NCI-H2107 treated with DMSO at 0.1 percent for 48 hours (cell line): ENCODE measurements at regions not wholly inside any gene's neighbourhood (a gene's known extent, or its start where the extent isn't known, plus 50 kb on each side); places are given as distances from the start of the nearest gene placed in this dataset.
"Not testable (repeated sequence)": the region's sequence is repeated elsewhere in the genome, so short reads cannot be mapped to it uniquely, and the experiment has no call there.

Source experiments
- DNase-seq: peaks from one replicate; lab custom pipeline; 2025; ENCODE audit not compliant: unreplicated experiment; lab: John Stamatoyannopoulos, UW

DNA sequence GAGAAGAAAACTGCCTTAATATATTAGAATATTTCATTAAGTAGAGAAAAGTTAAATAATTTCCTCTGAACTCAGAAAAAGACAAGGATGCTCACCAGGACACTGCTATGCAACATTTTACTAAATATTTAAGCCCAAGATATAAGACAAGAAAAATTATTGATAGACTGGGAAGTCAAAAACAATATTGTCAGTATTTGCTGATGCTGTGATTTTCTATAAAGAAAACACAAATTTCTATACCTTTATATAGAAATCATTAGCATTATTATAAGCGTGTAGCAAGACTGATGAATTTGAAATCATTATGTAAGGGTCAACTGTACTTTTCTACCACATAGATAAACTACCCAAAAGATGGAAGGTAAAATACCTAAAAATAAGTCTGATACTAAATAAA is 451.0 kb downstream of the RNF144A start:
- no peak for DNase-seq

DNA sequence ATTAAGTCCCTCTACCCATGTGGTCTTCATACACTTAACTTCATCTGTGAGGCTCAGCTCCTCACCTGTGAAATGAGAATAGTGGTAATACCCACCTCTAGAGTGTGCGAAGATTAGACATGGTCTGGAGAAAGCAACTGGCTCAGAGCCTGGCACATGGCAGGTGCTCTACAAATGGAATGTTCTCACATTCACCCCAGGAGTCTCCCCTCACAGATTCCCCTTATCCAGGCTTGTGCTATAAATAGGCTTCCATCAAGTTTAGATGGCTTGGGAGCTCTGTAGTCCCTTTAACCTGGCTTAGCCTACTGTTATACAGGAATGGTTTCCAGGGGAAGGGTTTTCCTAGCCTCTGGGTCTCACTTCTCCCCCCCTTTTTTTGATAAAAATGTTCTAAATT is 455.9 kb downstream of the RNF144A start:
- no peak for DNase-seq

DNA sequence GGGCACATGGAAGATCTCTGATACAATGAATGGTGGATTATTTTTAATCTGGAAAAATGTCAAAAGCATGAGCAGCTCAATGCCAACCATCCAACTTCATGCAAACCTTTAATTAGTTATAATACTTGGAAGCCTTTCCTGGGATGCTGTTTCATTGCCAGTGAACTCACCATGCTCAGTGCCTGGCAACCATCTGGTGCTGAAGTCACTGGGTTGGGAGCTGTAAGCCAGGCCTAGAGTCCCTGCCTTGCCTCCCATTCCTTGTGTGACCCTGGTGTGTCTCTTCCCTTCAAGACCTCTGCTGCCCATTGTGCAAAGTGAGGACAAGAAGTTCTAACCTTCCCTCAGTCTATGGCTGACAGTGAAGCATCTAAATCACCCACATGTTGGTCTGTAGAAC is 458.7 kb downstream of the RNF144A start:
- DNase-seq: no peak

DNA sequence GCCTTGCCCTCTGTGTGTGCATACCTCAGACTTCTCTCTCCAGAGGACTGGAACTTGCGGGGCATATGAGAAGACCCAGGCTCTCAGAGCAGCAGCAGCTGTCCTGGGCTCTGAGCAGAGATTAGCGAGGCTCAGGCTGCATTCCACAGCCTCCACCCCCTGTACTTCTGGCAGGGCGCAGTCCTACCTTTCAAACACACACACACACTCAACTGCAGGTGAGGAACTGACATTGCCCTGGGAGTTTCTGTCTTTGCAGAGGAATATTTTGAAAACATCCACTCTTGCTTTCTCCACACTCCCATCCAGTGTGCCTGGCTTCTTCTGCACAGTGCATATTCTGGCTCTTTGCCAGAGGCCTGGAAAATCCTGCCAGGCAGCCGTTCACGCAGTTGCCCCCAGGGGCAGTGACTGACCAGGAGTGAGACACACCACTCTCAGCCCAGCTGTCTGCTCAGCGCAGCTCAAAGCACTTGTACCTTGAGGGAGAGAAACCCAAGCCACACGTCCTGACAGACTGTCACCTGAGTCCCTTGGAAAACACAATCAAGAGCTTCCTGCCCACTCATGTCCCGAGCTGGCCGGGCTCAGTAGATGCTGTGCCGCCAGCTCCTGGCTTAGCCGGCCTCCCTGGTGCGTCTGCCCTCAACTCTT is 460.8 kb downstream of the RNF144A start:
- peak; percentile 57 for DNase-seq

DNA sequence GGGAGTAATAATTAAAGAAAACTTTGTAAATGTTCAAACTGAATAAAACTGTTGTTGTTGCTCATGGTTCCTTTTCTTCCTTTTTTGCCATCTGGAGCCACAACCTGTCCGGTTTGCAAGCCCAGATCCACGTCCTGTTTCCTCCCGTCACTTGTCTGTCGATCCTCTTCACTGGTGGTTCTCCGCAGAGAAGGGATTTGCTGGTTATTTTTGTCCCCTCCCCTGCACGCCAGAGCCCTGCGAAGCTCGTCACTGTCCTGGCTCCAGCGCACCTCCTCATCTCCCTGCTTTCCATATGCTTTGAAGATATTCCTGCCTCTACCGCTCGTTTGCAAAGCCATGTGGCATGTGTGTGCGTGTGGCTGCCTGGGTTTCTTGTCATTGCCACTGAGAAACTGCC is 461.4 kb downstream of the RNF144A start:
- DNase-seq: no peak

DNA sequence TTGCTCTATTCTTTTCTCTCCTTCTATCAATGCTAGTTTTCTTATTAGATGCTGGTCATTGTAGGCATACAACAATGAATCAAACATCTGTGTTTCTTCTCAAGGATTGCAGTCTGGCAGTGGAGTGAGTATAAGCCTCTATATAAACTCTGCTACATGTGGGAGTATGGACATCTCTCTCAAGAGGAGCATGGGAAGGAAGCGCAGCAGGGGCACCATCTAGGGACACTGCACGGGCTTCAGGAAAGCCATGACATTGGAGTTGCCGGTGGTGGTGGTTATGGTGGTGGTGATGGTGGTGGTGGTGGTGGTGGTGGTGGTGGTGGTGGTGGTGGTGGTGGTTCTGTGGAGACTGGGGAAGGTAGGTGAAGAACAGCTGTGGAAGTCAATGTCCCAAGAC is 462.6 kb downstream of the RNF144A start:
- no peak for DNase-seq

DNA sequence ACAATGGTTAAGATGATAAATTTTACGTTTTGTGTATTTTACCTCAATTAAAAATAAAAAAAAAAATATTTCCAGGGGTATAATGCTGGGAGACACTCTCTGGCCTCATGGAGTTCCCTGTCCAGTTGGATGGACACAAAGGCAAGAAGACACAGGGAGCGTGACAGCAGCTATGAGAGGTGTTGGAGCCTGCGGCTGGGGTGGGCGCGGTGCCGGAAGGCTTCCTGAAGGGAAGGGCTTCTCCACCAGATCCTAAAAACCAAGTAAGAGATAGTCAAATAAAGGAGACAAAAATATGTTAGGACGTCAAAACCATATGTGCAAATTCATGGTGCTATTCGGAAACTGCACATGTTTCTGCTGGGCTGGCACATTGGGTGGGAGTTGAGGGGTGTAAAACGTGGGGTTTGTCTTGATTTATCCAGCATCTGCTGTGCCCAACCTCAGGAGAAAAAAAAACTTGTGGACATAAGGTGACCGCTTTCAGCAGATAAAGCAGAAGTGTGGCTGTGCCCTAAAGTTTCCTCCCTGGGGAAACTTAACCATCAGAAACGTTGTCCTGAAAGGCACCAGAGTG is 467.6 kb downstream of the RNF144A start:
- no peak for DNase-seq

DNA sequence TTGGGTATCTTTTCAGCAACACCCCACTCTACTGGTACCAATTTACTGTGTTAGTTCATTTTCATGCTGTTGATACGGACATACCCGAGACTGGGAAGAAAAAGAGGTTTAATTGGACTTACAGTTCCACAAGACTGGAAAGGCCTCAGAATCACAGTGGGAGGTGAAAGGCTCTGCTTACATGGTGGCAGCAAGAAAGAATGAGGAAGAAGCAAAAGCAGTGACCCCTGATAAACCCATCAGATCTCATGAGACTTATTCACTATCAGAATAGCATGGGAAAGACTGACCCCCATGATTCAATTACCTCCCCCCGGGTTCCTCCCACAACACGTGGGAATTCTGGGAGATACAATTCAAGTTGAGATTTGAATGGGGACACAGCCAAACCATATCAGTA is 473.1 kb downstream of the RNF144A start:
- not testable (repeated sequence) for DNase-seq

DNA sequence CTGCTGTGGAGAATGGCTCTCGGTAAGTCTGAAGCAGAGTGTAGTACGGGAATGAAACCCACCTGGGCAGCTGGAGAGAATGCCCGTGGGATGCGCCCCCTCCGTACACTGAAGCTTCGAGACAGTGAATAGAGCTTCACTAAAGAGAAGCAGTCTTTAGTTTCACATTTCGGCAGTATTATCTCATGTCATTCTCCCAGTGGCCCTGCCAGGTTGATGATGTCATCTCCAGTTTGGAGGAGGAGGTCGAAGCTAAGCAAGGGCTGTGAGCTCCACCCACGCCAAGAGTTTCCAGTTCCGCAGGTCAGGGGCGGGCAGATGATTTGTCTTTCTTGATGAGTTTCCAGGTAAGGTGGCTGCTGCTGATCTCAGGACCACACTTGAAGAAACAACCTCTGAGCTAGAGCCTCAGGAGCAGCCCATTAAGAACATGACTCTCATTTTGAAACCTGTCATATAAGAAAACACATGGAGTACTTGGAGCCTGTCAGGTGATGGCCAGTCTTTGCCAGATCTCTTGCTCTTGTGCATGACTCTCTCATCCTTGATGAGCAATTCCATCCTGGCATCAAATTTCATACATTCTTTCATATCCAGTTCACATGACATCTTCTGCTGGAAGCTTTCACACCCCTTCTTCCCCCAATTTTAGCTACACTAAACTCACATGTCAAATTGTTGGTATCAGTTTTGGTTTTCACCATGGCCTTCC is 475.0 kb downstream of the RNF144A start:
- DNase-seq: peak; percentile 16

DNA sequence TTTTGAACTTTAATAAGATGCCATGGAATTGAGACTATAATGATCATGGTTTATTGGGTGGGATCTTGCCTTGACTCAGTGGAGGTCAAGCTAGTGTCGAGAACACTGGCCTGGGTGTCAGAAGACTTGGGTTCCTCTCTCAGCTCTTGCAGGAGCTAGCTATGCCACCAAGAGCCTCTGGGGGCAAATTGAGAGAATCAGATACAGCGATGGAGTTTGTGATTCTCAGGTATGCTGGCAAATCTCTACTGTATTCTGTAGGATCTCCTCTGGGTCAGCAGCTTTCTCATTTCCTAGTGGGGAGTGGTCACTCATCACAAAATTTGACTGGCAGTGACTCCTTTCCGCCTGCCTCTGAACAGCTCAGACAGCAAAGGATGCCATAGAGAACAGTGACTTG is 477.0 kb downstream of the RNF144A start:
- DNase-seq: no peak

DNA sequence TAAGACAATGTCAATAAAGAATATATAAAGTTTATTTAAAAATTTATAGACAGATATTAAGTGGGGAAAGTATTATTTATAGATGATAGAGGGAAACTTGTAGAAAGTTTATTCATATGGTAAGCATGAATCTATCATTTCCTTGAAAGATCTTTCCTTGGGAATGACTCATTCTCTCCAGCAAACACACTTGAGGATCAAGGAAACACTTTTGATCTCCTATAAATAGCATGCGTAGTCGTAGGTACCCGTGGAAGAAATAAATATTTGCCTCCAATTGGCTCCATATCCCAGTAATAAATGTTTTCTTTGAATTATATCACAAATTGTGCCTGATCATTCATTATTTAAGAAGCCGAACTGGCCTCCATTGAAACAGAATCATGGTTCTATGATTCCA is 483.4 kb downstream of the RNF144A start:
- DNase-seq: no peak

DNA sequence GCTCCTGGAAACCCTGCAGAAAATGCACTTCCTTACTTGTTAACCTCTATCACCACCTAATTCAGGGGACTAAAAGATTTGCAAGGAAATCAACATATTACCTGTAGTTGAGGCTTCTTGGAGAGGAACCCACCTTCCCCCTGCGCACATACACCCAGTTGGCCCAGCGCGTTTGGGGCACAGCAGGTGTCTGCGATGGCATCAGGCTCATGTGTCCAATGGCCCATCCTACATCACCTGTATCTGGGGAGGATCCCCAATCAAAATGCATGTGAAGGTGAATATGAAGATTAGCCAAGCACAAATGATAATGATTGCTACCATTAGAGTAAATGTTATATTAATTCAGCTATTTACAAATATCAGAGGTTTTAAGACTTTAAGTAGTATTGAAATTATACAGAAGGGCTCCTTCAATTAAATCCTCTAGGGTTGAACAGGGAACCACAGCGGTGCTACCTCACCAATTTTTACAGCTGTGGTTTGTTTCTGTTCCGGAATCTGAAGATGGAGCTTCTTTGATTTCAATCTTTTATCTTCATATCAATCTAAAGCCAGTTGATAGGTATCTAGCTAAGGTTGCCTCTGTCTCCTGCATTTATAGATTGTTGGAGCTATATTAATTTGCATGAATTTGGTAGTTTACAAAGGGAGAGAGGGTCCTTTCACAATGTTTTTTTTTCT is 486.0 kb downstream of the RNF144A start:
- no peak for DNase-seq

DNA sequence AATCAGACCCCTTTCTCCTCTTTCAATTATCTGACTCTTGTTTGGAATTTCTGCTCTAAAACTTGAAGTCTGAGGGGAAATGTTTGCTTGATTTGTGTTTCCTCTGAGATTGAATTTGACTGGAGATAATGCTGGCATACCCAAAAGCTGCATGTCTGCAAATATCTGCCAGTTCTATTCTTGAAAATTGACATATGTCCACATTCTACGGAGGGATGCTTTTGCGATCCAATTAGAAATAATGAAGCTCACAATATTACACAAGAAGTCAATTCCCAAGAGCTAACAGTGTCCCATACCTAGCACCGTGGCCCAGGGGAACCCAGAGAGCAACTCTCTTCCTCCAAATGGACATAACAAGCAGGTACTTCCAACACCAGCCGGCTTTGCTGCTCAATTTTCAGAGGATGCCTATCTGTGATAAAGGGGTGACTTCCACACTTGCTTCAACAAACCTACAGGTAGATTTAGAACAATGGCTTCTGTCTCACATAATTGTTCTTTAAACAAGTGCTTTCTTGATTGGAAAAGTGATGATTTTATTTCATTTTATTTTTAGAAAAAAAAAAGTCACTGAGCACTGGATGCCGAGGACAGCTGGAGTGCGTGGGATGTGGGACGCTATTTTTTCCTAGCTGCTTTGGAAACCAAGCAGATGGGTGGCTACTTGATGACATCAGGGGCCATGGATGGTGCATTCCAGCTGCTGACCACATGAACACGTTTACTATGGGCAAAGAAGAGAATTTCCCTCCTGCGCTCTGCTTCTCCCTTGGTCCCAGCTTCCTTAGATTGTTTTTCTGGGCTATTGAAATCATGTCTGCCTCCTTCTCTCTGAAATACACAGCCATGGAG is 488.9 kb downstream of the RNF144A start:
- no peak for DNase-seq

DNA sequence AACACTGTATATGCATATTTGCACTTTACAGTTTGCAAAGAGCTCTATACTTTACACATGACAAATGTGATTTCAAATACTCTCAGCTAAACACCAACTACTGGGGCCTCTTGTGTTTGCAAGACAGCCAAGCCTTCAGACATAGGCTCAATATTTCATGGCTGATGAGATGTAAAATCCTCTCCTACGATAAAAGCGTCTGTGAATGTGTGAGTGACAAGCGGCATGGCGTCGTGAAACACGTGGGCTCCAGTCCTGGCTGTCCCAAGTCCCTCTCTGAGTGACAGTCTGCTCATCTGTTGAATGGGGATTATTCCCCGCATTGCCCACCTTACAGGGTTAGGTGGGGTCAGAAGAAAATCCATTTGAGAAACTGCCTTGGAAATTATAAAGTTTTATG is 489.8 kb downstream of the RNF144A start:
- DNase-seq: no peak

DNA sequence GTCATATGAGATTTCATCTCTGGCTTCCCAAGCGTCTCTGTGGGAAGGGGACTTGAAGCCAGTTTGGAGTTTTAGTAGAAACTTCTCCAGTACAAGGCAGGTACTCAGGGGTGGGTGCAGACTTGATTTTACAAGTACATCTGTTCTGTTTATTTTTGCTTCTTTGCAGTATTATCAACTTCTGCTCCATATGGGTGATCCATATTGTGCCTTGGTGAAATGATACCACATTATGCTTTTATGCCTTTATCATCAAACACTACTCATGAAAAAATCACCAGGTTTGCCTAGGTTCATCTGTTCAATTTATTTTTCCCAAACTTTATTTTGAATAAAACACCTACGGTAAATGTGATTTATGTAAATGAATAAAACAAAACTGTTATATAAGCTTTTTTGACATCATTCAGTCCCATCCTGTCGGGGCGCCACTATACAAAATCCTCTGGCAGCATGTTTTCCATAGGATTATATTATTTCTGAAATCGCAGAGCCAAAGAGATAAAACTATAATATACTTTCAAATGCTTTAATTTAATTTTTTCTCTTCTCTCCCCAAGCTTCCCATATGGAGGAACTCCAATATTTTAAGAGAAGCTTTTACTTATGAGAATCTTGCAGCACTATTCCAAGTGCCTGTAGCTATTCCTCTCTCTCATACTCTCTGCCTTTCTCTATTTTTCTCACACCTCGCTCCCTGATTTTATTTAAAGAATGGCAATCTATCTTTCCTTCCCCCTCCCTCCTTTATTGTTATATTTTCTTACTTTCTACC is 490.9 kb downstream of the RNF144A start:
- DNase-seq: no peak

DNA sequence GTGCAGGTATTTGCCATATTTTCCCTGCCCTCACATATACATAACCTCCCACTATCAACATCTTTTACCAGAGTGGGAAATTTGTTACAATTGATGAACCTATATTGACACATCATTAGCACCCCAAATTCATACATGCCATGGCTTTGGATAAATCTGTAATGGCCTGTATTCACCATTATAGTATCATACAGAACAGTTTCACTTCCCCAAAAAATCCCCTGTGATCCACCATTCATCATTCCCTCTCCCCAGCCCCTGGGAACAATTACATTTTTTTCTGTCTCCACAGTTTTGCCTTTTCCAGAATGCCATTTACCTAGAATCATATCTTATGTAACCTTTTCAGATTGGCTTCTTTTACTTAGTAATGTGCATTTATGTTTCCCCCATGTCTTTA is 494.5 kb downstream of the RNF144A start:
- DNase-seq: no peak

DNA sequence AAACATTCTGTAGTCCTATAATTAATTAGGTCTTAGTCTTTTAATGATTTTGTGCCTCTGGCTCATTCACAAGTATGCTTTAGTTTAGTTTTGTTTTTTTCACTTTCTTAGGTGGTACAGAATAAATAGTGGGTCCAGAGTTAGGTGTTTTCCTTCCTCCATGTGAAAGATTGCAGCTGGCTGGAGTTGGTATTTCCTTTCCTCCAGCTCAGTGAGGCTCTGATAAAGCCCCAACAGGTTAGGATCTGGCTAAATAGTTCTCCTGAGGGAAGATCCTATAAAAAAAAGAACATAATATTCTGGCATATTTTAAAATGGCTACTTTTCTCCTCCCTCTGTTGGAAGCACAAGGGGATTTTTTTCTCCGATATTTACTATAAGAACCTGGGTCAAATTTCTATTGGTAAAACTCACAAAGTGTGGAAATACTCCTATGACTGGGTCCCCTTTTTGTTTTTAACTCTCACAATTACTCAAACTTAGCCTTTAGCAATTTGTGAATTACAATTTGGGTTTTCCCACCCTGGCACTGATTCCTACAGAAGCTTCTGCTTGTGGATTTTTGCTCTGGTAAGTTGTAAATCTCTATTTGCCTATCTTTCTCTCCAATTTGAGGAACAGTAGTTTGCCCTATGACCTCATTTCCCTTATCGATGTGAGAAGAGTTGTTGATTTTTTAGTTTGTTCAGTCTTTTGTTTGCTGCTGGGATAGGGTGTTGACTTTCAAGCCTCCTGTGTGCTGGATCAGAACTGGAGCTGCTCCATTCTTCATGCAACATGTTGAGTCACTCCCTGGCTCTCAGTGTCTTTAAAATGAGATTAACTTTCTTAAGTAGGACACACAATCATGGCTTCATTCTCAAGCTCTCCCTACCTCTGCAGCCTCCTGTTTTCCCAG is 500.9 kb downstream of the RNF144A start:
- no peak for DNase-seq

DNA sequence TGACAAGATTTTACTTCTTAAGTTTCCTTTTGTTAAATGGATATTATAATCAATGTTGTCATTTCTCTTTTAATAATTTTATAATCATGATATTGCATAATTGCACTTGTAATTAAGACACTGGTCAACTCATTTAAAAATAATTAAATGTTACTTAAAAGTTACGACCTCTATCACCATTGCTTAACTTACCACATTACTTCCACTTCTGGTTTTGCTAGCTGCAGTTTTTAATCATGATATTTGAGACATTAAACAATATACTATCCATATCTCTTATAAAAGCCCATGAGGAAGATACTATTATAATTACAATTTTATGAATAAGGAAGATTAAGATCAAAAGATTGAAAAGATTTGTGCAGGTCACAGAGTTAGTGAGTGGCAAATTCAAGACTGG is 502.0 kb downstream of the RNF144A start:
- DNase-seq: no peak

DNA sequence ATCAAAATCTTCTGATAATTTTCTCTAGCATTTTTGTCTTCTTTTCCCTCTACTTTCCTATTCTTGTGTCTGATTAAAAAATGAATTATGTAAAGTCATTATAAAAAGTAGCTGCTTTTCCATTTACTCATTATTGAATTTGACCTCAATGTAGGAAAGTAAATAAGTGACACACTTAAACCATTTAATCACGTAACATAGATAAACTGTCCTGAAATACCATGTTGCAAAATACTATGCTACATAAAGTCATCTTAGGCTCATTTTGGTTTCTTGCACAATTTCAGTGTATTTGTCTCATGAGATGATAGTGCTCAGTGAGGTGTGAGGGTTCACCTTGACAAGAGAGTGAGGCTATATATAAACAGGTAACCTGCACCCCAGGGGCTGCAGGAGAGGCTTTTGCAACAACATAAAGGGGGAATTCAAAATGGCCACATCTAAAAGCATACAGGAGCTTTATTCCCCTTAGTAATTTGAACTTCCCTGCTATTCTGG is 502.7 kb downstream of the RNF144A start:
- DNase-seq: no peak
